ENCODE measurements at regions not wholly inside any gene's neighbourhood (a gene's known extent, or its start where the extent isn't known, plus 50 kb on each side); places are given as distances from the start of the nearest gene placed in this dataset.
"Not testable (repeated sequence)": the region's sequence is repeated elsewhere in the genome, so short reads cannot be mapped to it uniquely, and the experiment has no call there.

- no peak overlapping the region for H3K4me3 ChIP-seq (ENCODE audit: low read depth, poor library complexity, severe bottlenecking)
- 76 to 87% methylated on average over 6 of the region's 6 CpGs for WGBS, 2 donors
- TF ChIP-seq, protein P1, sequence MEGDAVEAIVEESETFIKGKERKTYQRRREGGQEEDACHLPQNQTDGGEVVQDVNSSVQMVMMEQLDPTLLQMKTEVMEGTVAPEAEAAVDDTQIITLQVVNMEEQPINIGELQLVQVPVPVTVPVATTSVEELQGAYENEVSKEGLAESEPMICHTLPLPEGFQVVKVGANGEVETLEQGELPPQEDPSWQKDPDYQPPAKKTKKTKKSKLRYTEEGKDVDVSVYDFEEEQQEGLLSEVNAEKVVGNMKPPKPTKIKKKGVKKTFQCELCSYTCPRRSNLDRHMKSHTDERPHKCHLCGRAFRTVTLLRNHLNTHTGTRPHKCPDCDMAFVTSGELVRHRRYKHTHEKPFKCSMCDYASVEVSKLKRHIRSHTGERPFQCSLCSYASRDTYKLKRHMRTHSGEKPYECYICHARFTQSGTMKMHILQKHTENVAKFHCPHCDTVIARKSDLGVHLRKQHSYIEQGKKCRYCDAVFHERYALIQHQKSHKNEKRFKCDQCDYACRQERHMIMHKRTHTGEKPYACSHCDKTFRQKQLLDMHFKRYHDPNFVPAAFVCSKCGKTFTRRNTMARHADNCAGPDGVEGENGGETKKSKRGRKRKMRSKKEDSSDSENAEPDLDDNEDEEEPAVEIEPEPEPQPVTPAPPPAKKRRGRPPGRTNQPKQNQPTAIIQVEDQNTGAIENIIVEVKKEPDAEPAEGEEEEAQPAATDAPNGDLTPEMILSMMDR (IDR thresholded peaks at IDR 0.05), result no peak
- TF ChIP-seq POLR2A (IDR thresholded peaks at IDR 0.05), result no peak
- no peak for DNase-seq (ENCODE audit: low spot score in 2 of 2)
- intact Hi-C loops (cut with DNase I; ENCODE audit: low total_unique reads), result no loop called here
These were observed 210.7 kb downstream of the EFCAB11 start for GRCh38 chr14:89743828-89744227.

GRCh38 chr14:89740241-89740640 is 214.3 kb downstream of the EFCAB11 start:
- TF ChIP-seq, protein P1 (IDR thresholded peaks at IDR 0.05), result no peak
- no peak for TF ChIP-seq POLR2A (IDR thresholded peaks at IDR 0.05)
- no peak overlapping the region for H3K4me3 ChIP-seq (ENCODE audit: low read depth, poor library complexity, severe bottlenecking)
- intact Hi-C loops (cut with DNase I; ENCODE audit: low total_unique reads), result no loop called here
- 48 to 49% methylated on average over 3 of the region's 3 CpGs for WGBS, 2 donors
- no peak for DNase-seq (ENCODE audit: low spot score in 2 of 2)

- intact Hi-C loops (cut with DNase I; ENCODE audit: low total_unique reads), result no loop called here
- TF ChIP-seq, protein P1 (IDR thresholded peaks at IDR 0.05), result no peak
- TF ChIP-seq POLR2A (IDR thresholded peaks at IDR 0.05), result no peak
- no peak for DNase-seq (ENCODE audit: low spot score in 2 of 2)
- 43% methylated on average over 4 of the region's 4 CpGs for whole genome bisulfite sequencing, 2 donors
- no peak overlapping the region for H3K4me3 ChIP-seq (ENCODE audit: low read depth, poor library complexity, severe bottlenecking)
These were observed 217.6 kb downstream of the EFCAB11 start for GRCh38 chr14:89736881-89737280.

DNA sequence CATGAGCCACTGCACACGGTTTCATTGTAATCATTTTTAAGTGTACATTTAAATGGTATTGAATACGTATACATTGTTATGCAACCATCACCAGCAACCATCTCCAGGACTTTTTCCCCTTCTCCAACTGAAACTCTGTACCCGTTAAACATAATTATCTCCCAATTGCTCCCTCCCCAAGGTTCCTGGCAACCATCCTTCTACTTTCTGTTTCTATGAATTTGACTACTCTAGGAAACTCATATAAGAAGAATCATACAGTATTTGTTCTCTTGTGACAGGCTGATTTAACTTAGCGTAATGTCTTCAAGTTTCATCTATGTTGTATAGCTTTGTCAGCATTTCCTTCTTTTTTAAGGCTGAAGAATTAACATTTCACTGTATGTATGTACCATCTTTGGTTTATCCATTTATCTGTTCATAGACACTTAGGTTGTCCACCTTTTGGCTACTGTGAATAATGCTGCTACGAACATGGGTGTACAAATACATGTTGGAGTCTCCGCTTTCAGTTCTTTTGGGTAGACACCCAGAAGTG is 223.1 kb downstream of the EFCAB11 start:
- no peak for DNase-seq (ENCODE audit: low spot score in 2 of 2)
- 86 to 90% methylated on average over 6 of the region's 6 CpGs for WGBS, 2 donors
- intact Hi-C loops (cut with DNase I; ENCODE audit: low total_unique reads), result no loop called here
- TF ChIP-seq, protein P1 (IDR thresholded peaks at IDR 0.05), result no peak
- TF ChIP-seq POLR2A (IDR thresholded peaks at IDR 0.05), result no peak
- H3K4me3 ChIP-seq (ENCODE audit: low read depth, poor library complexity, severe bottlenecking), result no peak overlapping the region

GRCh38 chr14:89730687-89731086 is 223.8 kb downstream of the EFCAB11 start:
- WGBS, 2 donors, result 80 to 81% methylated on average over 5 of the region's 5 CpGs
- TF ChIP-seq, protein P1 (IDR thresholded peaks at IDR 0.05), result no peak
- TF ChIP-seq POLR2A (IDR thresholded peaks at IDR 0.05), result no peak
- no peak overlapping the region for H3K4me3 ChIP-seq (ENCODE audit: low read depth, poor library complexity, severe bottlenecking)
- intact Hi-C loops (cut with DNase I; ENCODE audit: low total_unique reads), result no loop called here
- no peak for DNase-seq (ENCODE audit: low spot score in 2 of 2)

DNA sequence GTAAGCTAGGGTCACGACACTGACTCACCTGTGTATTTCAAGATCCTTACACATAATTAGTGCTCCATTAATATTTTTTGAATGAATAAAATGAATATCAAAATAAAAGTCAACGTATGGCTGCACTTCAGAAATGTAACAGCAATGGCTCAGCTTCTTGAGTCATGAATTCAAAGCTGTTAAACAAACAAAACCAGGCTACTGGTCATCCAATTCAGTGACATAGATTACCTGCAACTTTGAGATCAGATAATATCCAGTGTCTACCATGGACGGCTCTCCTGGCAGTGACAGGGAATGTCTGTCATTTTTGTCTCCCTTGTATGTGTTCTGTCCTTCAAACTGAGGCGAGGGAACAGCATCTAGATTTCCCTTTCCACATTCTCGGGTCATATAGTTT is 225.6 kb downstream of the EFCAB11 start:
- 86 to 89% methylated on average over 5 of the region's 5 CpGs for WGBS, 2 donors
- TF ChIP-seq, protein P1 (IDR thresholded peaks at IDR 0.05), result no peak
- TF ChIP-seq POLR2A (IDR thresholded peaks at IDR 0.05), result no peak
- no peak overlapping the region for H3K4me3 ChIP-seq (ENCODE audit: low read depth, poor library complexity, severe bottlenecking)
- no peak for DNase-seq (ENCODE audit: low spot score in 2 of 2)
- intact Hi-C loops (cut with DNase I; ENCODE audit: low total_unique reads), result no loop called here

GRCh38 chr14:89726226-89726625 is 228.3 kb downstream of the EFCAB11 start:
- DNase-seq (ENCODE audit: low spot score in 2 of 2); H3K4me3 ChIP-seq (ENCODE audit: low read depth, poor library complexity, severe bottlenecking); intact Hi-C loops (cut with DNase I; ENCODE audit: low total_unique reads): not testable (repeated sequence)
- 90 to 94% methylated on average over 6 of the region's 6 CpGs for WGBS, 2 donors
